GM19035 (cell line): ENCODE measurements at regions not wholly inside any gene's neighbourhood (a gene's known extent, or its start where the extent isn't known, plus 50 kb on each side); places are given as distances from the start of the nearest gene placed in this dataset.

Experiments used
- ATAC-seq: cut with Tn5 transposase; IDR thresholded peaks from one replicate; pipeline ENCODE4 v1.9.1; 2021; ENCODE audit not compliant: unreplicated experiment

GRCh38 chr20:7387638-7388193 lies 552.5 kb downstream of the HAO1 start:
- no peak for ATAC-seq

- no peak for ATAC-seq
These were observed 551.0 kb downstream of the HAO1 start for GRCh38 chr20:7389216-7389615.

GRCh38 chr20:7392542-7393206 lies 547.6 kb downstream of the HAO1 start:
- ATAC-seq, result no peak

GRCh38 chr20:7399114-7399513 lies 541.1 kb downstream of the HAO1 start:
- ATAC-seq, result no peak

- ATAC-seq, result no peak
These were observed 540.7 kb downstream of the HAO1 start for GRCh38 chr20:7399575-7399974.

- ATAC-seq, result no peak
These were observed 533.6 kb downstream of the HAO1 start for GRCh38 chr20:7406671-7407070.

- no peak for ATAC-seq
These were observed 530.1 kb downstream of the HAO1 start for GRCh38 chr20:7410150-7410549.

- ATAC-seq, result no peak
These were observed 529.2 kb downstream of the HAO1 start for GRCh38 chr20:7411075-7411474.

GRCh38 chr20:7415427-7415826 lies 524.8 kb downstream of the HAO1 start:
- ATAC-seq, result no peak

- ATAC-seq, result no peak
These were observed 523.9 kb downstream of the HAO1 start for GRCh38 chr20:7416382-7416781.

GRCh38 chr20:7420345-7420744 lies 519.9 kb downstream of the HAO1 start:
- ATAC-seq, result no peak

GRCh38 chr20:7426890-7427496 lies 513.3 kb downstream of the HAO1 start:
- ATAC-seq, result no peak

- ATAC-seq, result no peak
These were observed 511.3 kb downstream of the HAO1 start for GRCh38 chr20:7428946-7429345.

- ATAC-seq, result no peak
These were observed 507.6 kb downstream of the HAO1 start for GRCh38 chr20:7432612-7433011.

GRCh38 chr20:7437311-7437710 lies 502.9 kb downstream of the HAO1 start:
- no peak for ATAC-seq

- no peak for ATAC-seq
These were observed 491.0 kb downstream of the HAO1 start for GRCh38 chr20:7449269-7449668.

- no peak for ATAC-seq
These were observed 487.4 kb downstream of the HAO1 start for GRCh38 chr20:7452890-7453289.

- ATAC-seq, result no peak
These were observed 486.2 kb downstream of the HAO1 start for GRCh38 chr20:7454047-7454446.

- ATAC-seq, result no peak
These were observed 481.8 kb downstream of the HAO1 start for GRCh38 chr20:7458459-7458858.

GRCh38 chr20:7459083-7459482 lies 481.2 kb downstream of the HAO1 start:
- no peak for ATAC-seq

GRCh38 chr20:7463290-7463689 lies 477.0 kb downstream of the HAO1 start:
- no peak for ATAC-seq

GRCh38 chr20:7470912-7471311 lies 469.3 kb downstream of the HAO1 start:
- no peak for ATAC-seq

GRCh38 chr20:7490288-7490687 lies 450.0 kb downstream of the HAO1 start:
- ATAC-seq, result no peak
